ENCODE measurements at regions not wholly inside any gene's neighbourhood (a gene's known extent, or its start where the extent isn't known, plus 50 kb on each side); places are given as distances from the start of the nearest gene placed in this dataset.
A peak's percentile ranks its signal among the peaks of the same experiment; 100 is the strongest.

- no peak overlapping the region for H3K9ac ChIP-seq (ENCODE audit: low read length)
- no peaks in the 10 kb centered on the region for H3K9me3 ChIP-seq (ENCODE audit: low read length)
- H3K4me2 ChIP-seq (ENCODE audit: low read length) = no peak overlapping the region
- no peak overlapping the region for H2AFZ ChIP-seq (ENCODE audit: low read length)
- intact Hi-C loops (cut with micrococcal nuclease) = no loop called here
- no peaks in the 10 kb centered on the region for H3K79me2 ChIP-seq (ENCODE audit: low read length)
- TF ChIP-seq CTCF (conservative IDR thresholded peaks at IDR 0.05; ENCODE audit: low read depth, low read length) (no peak), EZH2phosphoT487 (IDR thresholded peaks at IDR 0.05; ENCODE audit: borderline replicate concordance, low read length) (no peak), EZH2 (IDR thresholded peaks at IDR 0.05; ENCODE audit: low read length, unreplicated experiment) (no peak)
- ChIA-PET CTCF (no interaction called here), POLR2A (ENCODE audit: unreplicated experiment) (no interaction called here)
- no peaks in the 10 kb centered on the region for H3K36me3 ChIP-seq (ENCODE audit: low read depth, low read length)
- no peaks in the 10 kb centered on the region for H3K27me3 ChIP-seq (ENCODE audit: low read length)
- peaks cover 23% of the 10 kb centered on the region for H3K4me1 ChIP-seq (ENCODE audit: insufficient read depth, low read length)
- H3K27ac ChIP-seq (ENCODE audit: low read length) = no peak overlapping the region
- no peaks in the 10 kb centered on the region for H3K9me2 ChIP-seq (replicated peaks; ENCODE audit: low read length)
- H4K20me1 ChIP-seq (ENCODE audit: low read length) = no peaks in the 10 kb centered on the region
- no TSS peak for BruUV-seq (replicated peaks)
- no peak overlapping the region for H3K4me3 ChIP-seq (ENCODE audit: low read length)
- ATAC-seq = no peak
- H3F3A ChIP-seq (ENCODE audit: low read length, unreplicated experiment) = no peaks in the 10 kb centered on the region
- no peak for DNase-seq
Measured at GRCh38 chr20:56799187-56799586, 170.1 kb downstream of the TFAP2C start.

DNA sequence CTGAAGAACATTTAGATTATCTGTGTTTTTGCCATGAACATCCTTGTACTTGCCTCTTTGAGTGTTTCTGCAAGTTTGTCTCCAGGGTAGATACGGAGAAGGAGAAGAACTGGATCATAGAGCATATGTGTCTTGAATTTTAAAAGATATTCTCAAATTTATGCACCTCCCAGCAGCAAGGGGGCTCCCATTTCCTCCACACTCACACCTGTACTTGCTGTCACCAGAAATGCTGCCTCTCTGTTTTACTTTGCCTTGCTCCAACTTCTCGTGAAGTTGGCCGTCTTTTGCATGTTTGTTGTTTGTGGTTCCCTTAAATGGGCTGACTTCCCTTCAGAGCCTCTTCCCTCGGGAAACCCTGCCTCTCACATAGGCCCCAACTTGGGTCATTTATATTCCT is 171.0 kb downstream of the TFAP2C start:
- Histone ChIP-seq H3K4me3 (ENCODE audit: low read length) (no peak overlapping the region), H4K20me1 (ENCODE audit: low read length) (no peaks in the 10 kb centered on the region), H3K27ac (ENCODE audit: low read length) (no peak overlapping the region), H3K79me2 (ENCODE audit: low read length) (no peaks in the 10 kb centered on the region), H3K4me1 (ENCODE audit: insufficient read depth, low read length) (peaks cover 28% of the 10 kb centered on the region), H2AFZ (ENCODE audit: low read length) (no peak overlapping the region), H3K27me3 (ENCODE audit: low read length) (no peaks in the 10 kb centered on the region), H3K36me3 (ENCODE audit: low read depth, low read length) (no peaks in the 10 kb centered on the region), H3K9me2 (replicated peaks; ENCODE audit: low read length) (no peaks in the 10 kb centered on the region), H3K4me2 (ENCODE audit: low read length) (no peak overlapping the region), H3F3A (ENCODE audit: low read length, unreplicated experiment) (no peaks in the 10 kb centered on the region), H3K9me3 (ENCODE audit: low read length) (no peaks in the 10 kb centered on the region), H3K9ac (ENCODE audit: low read length) (no peak overlapping the region)
- TF ChIP-seq EZH2 (IDR thresholded peaks at IDR 0.05; ENCODE audit: low read length, unreplicated experiment) (no peak), CTCF (conservative IDR thresholded peaks at IDR 0.05; ENCODE audit: low read depth, low read length) (peak; percentile 43), EZH2phosphoT487 (IDR thresholded peaks at IDR 0.05; ENCODE audit: borderline replicate concordance, low read length) (no peak)
- ChIA-PET CTCF (no interaction called here), POLR2A (ENCODE audit: unreplicated experiment) (no interaction called here)
- no TSS peak for BruUV-seq (replicated peaks)
- no peak for ATAC-seq
- intact Hi-C loops (cut with micrococcal nuclease) = no loop called here
- no peak for DNase-seq

GRCh38 chr20:56801971-56802755 is 173.1 kb downstream of the TFAP2C start:
- ATAC-seq = no peak
- DNase-seq = peak; percentile 43
- TF ChIP-seq EZH2phosphoT487 (IDR thresholded peaks at IDR 0.05; ENCODE audit: borderline replicate concordance, low read length) = no peak
- no peak for TF ChIP-seq CTCF (conservative IDR thresholded peaks at IDR 0.05; ENCODE audit: low read depth, low read length)
- TF ChIP-seq EZH2 (IDR thresholded peaks at IDR 0.05; ENCODE audit: low read length, unreplicated experiment) = no peak
- Histone ChIP-seq H3K27me3 (ENCODE audit: low read length) (no peaks in the 10 kb centered on the region), H3K36me3 (ENCODE audit: low read depth, low read length) (no peaks in the 10 kb centered on the region), H2AFZ (ENCODE audit: low read length) (peak overlapping the region; percentile 42), H3K4me3 (ENCODE audit: low read length) (no peak overlapping the region), H3K9ac (ENCODE audit: low read length) (peak overlapping the region; percentile 25), H3K9me2 (replicated peaks; ENCODE audit: low read length) (no peaks in the 10 kb centered on the region), H3K4me2 (ENCODE audit: low read length) (peak overlapping the region; percentile 42), H3K27ac (ENCODE audit: low read length) (peak overlapping the region; percentile 41), H3K4me1 (ENCODE audit: insufficient read depth, low read length) (peaks cover 36% of the 10 kb centered on the region), H3K79me2 (ENCODE audit: low read length) (no peaks in the 10 kb centered on the region), H3F3A (ENCODE audit: low read length, unreplicated experiment) (no peaks in the 10 kb centered on the region), H4K20me1 (ENCODE audit: low read length) (no peaks in the 10 kb centered on the region), H3K9me3 (ENCODE audit: low read length) (no peaks in the 10 kb centered on the region)
- CTCF ChIA-PET = interaction anchor here (1.0 kb wide), 1 partner anchor 172 kb away, joined by 3 read pairs; no protein-coding TSS in a partner anchor
- POLR2A ChIA-PET (ENCODE audit: unreplicated experiment) = no interaction called here
- BruUV-seq (replicated peaks) = no TSS peak
- intact Hi-C loops (cut with micrococcal nuclease) = no loop called here

All from PC-3 (cell line).